Adrenal gland (tissue), 5 donors: ENCODE measurements at regions not wholly inside any gene's neighbourhood (a gene's known extent, or its start where the extent isn't known, plus 50 kb on each side); places are given as distances from the start of the nearest gene placed in this dataset.

ENCODE experiments used
- POLR2A ChIP-seq, 2 donors: fragments of 450-650 bp; IDR thresholded peaks; one replicate each; pipeline ENCODE4 v1.6.1; 2017; ENCODE audit warnings: antibody characterized with exemption in 2 of 2, mild to moderate bottlenecking in 2 of 2, moderate library complexity in 1 of 2
- TF ChIP-seq, protein P1 (sequence below), 6 experiments: fragments of 450-650 bp in 4 of 6; fragments of 200-600 bp in 2 of 6; sonication (generic) in 1 of 6; IDR thresholded peaks; 1 replicate in 5 of 6; 2 replicates in 1 of 6; pipeline versions ENCODE4 v1.5.1 to v1.8.0; 2016 to 2021; ENCODE audit warnings: antibody characterized with exemption in 6 of 6, mild to moderate bottlenecking in 2 of 6, moderate library complexity in 1 of 6
- donor health status: DM: no; HTN: no; CAD: no.

DNA sequence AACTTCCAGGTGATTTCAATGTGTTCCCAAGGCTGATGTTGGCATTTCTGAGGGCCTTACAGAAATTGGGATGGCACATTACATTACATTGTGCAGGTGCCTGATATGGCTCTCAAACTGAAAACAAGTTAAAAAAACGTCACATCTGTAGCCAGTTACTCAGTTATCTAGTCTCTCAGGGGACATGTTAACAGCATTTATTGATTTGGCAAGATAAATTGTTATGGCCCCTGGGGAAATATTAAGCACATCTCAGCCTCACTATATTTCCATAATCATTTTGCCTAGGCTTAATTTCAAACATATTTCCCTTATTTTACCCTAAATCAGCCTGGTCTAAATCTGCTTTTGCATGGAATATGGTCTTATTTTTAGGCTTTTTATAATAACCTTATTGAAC lies 290.0 kb downstream of the IL15 start:
- TF ChIP-seq, protein P1, sequence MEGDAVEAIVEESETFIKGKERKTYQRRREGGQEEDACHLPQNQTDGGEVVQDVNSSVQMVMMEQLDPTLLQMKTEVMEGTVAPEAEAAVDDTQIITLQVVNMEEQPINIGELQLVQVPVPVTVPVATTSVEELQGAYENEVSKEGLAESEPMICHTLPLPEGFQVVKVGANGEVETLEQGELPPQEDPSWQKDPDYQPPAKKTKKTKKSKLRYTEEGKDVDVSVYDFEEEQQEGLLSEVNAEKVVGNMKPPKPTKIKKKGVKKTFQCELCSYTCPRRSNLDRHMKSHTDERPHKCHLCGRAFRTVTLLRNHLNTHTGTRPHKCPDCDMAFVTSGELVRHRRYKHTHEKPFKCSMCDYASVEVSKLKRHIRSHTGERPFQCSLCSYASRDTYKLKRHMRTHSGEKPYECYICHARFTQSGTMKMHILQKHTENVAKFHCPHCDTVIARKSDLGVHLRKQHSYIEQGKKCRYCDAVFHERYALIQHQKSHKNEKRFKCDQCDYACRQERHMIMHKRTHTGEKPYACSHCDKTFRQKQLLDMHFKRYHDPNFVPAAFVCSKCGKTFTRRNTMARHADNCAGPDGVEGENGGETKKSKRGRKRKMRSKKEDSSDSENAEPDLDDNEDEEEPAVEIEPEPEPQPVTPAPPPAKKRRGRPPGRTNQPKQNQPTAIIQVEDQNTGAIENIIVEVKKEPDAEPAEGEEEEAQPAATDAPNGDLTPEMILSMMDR (IDR thresholded peaks at IDR 0.05): no peak
- TF ChIP-seq POLR2A (IDR thresholded peaks at IDR 0.05): no peak
